HL-60/S4 treated with phorbol 12-myristate 13-acetate at 8.2 ng/mL for 4 days and 3 days (cell line): ENCODE measurements at regions not wholly inside any gene's neighbourhood (a gene's known extent, or its start where the extent isn't known, plus 50 kb on each side); places are given as distances from the start of the nearest gene placed in this dataset.
"Not testable (repeated sequence)": the region's sequence is repeated elsewhere in the genome, so short reads cannot be mapped to it uniquely, and the experiment has no call there.

Experiments used
- in situ Hi-C: fragments of 300-500 bp; cut with MboI; formaldehyde crosslinking; loops from 2 replicates; pipeline ENCODE4 v1.15.0; 2022; ENCODE audit warnings: low sequenced_read_pairs

- in situ Hi-C loops: no loop called here
Measured at GRCh38 chr12:28770322-28770721, 378.8 kb upstream of the FAR2 start.

- in situ Hi-C loops: no loop called here
Measured at GRCh38 chr12:28771968-28772367, 377.1 kb upstream of the FAR2 start.

GRCh38 chr12:28775556-28775955 lies 373.5 kb upstream of the FAR2 start:
- in situ Hi-C loops: no loop called here

DNA sequence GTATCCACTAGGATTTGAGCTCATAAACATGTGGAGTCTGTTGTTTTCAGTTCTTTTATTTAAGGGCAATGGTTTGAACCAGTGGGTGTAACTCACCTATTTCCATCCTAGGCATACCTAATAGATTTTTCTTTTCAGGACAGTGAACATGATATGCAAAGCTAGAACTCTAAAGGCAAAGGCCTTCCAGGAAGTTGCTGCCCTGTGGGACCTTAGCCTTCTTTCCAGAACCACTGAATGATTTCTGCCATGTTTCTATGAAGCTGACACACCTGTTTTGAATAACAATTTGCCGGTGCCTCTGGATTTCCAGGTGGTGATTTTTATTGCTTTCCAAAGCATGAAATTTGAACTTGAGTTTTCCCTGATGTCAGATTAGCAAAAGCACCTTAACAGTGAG lies 372.9 kb upstream of the FAR2 start:
- in situ Hi-C loops: no loop called here

GRCh38 chr12:28776913-28777422 lies 372.1 kb upstream of the FAR2 start:
- in situ Hi-C loops: no loop called here

DNA sequence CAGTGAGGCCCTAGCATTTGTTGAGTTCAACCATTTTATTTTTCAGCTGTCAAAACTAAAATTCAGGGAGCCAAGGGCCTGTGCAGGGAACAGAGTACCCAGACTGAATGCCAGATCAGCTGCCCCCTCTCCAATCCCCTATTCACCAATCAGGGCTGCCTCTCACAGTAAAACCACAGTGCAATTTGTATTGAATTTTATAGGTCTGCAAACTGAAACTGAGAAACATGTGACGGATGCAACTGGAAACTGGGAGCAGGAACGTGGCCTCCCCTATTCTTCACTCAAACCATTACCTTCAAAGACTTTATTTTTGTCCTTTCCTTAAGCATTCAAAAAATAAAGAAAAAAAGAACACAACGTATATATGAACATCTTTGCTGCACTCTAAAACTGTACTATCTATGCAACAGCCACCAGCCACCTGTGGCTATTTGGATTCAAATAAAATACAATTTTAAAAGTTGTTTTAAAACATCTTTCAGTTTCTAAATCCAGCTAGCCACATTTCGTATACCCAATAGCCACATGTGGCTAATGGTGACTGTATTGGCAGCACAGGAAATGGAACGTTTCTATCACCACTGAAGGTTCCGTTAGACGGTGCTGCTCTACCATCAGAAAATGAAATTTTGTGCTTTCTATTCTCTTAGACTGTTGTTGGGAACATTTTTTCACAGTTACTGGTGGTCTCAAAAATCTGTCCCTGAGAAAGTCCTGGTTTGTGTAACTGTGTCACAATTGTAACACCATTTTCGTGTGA lies 371.3 kb upstream of the FAR2 start:
- in situ Hi-C loops: no loop called here

DNA sequence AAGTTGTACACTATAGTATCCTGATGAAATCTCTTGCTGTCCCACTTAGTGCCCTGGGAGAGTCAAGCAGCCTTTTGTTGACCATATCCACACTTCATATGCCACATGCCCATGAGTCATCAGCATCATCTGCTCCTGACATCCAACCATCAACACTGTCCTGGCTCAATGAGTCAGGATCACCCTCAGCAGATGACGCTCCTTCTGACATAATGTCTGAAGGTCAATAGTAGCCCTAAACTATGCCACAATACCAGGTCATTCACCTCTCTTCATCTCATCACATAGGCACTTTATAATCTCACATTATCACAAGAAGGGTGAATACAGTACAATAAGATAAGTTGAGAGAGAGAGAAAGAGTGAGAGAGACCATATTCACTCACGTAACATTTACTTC lies 369.0 kb upstream of the FAR2 start:
- in situ Hi-C loops: no loop called here

GRCh38 chr12:28780960-28781359 lies 368.1 kb upstream of the FAR2 start:
- in situ Hi-C loops: no loop called here

- in situ Hi-C loops: no loop called here
Measured at GRCh38 chr12:28781671-28782652, 367.1 kb upstream of the FAR2 start.

- in situ Hi-C loops: no loop called here
Measured at GRCh38 chr12:28782812-28783211, 366.3 kb upstream of the FAR2 start.

DNA sequence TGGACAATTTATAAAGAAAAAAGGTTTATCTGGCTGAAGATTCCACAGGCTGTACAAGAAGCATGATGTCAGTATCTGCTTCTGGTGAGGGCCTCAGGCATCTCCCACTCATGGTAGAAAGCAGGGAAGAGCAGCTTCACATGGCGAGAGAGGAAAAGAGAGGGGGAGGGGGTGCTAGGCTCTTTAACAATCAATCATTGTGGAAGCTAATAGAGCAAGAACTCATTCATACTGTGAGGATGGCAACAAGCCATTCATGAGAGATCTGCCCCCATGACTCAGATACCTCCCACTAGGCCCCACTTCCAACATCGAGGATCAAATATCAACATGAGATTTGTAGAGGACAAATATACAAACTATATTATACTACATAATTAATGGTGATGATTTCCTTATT lies 361.9 kb upstream of the FAR2 start:
- in situ Hi-C loops: no loop called here

DNA sequence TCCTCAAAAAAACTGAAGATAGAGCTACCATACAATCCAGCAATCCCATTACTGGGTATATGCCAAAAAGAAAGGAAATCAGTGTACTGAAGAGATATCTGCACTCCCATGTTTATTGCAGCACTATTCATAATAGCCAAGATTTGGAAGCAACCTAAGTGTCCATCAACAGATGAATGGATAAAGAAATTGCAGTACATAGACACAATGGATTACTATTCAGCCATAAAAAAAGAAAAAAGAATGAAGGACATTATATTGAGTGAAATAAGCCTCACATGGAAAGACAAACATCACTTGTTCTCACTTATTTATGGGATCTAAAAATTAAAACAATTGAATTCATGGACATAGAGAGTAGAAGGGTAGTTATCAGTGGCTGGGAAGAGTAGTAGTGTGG lies 360.8 kb upstream of the FAR2 start:
- in situ Hi-C loops: not testable (repeated sequence)

DNA sequence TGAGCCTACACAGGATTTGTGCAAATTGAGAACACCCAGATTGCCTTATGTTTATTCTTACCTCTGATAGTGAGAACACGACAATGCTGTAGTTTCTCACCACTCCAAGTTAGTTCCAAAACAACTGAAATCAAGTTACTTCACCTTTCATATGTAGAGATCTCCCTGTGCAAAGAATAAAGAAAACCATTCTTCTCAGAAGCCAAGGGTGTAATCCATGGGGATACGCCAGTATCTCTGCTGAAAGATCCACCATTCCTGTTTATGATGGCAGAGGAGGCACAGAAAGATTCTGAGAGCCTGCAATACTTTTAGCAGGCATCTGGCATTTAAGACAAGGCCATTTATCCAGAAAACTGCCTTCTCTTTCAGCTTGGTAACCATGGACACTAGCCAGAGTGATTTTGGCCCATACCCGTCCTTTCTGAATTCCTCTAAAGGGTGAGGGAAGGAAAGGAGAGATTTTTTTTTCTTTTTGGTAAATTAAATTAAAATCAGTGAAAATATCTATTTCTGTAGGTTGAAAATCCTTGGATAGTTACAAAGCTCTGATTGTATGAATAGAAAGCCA lies 355.4 kb upstream of the FAR2 start:
- in situ Hi-C loops: no loop called here

- in situ Hi-C loops: no loop called here
Measured at GRCh38 chr12:28794211-28794610, 354.9 kb upstream of the FAR2 start.

DNA sequence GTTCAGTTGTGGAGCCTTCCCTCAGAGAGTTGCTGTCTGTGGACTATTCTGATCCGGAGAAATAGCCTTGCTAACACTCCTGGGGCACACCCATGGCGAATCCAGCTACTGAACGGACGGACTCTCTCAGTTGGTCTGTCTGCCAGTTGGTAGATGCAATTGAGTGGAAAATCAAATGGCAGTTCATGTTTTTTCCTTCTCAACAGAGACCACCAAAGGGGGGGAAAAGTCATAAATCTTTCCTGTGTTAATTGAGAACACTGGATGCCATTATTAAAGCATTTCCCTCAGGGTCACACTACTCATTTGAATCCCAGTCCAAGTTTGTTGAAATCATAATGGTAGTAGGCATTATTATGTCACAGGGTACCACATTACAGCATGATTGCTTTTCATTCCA lies 354.3 kb upstream of the FAR2 start:
- in situ Hi-C loops: no loop called here

DNA sequence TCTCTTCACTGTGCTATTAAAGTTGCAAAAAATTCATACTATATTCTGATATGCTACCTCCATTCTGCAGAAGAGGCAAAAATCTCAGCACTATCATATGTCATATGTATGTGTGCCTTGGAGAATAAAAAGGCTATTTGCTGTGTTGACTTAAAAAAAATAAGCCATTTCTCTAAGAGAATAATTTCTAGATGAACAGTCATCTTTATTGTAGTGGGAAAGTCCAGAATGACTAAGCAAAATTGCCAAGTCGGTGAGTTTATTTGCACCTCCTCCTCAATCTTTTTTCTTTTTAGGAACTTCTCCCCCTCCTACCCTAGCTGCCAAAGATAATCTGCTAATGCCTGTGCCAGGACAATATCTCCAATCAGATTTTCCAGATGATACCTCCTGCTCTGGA lies 353.8 kb upstream of the FAR2 start:
- in situ Hi-C loops: no loop called here

GRCh38 chr12:28799348-28799747 lies 349.7 kb upstream of the FAR2 start:
- in situ Hi-C loops: no loop called here

DNA sequence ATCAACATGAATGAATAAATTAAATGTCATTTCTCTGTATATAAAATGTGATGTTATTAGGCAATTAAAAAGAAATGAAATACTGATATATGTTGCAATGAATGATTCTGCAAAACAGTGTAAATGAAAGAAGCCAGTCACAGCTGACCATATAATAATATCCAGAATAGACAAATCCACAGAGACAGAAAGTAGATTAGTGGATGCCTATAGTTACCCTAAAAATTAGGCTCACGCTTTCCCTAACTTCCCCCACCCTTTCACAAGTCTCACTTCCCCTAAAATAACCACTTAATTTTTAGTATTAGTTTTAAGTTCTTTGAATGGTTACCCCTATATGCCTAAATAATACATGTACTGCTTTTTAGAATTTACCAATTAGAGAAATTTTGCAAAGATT lies 348.9 kb upstream of the FAR2 start:
- in situ Hi-C loops: no loop called here

DNA sequence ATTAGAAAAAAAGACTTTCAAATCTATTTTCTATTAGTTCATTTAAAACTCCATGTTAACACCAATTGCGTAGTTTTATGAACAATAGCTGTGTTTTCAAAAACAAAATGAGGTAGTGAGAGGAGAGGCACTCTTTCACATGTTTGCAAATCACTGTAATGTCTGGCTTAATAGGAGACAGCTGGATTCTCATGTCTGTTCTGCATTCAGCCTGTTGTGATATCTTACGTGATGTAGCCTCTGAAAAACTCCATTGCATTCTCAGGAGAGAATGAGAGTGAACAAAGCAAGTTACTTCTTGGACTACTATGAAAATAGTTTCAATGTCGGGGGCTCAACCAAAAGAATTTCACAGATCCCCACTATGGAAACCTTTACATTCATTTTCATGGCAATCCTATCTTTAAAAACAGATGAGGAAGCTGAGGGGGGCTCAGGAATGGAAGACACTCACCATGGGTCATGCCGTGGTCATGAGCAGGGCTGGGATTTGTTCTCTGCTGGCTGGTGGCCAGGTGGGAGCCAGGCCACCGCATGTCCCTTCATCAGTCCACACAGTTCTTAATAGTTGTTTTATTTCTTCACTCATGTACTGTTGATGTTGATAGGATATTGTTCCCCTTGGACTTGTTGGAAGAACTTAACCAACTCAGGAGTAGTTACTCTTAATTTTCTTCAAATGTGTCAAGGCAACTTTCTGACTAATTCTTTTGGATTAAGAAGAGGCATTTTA lies 346.2 kb upstream of the FAR2 start:
- in situ Hi-C loops: no loop called here

- in situ Hi-C loops: no loop called here
Measured at GRCh38 chr12:28807535-28807934, 341.5 kb upstream of the FAR2 start.

DNA sequence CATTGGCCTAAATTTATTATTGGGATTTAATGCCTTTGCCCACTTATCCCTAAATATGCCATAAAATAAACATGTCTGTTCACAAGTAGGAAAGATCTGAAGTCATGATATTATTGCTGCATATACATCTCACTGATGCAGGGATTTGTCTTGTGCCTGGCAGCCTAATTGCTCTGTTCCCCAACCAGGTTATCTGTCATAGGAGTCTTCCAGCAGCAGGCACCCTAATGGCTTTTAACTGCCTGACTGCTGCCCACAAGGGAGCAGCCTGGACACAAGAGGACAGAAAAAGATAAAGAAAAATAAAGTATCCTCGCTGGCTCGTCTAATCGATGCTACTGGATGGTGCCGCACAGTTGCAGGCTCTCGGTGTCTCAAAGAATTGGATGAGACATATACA lies 337.6 kb upstream of the FAR2 start:
- in situ Hi-C loops: no loop called here
